Stimulated activated CD8-positive, alpha-beta memory T cell treated with anti-CD3 and anti-CD28 coated beads, Interleukin-7, amount 100 ng/mL, for 4 hours (primary cell): ENCODE measurements at regions not wholly inside any gene's neighbourhood (a gene's known extent, or its start where the extent isn't known, plus 50 kb on each side); places are given as distances from the start of the nearest gene placed in this dataset.
"Not testable (repeated sequence)": the region's sequence is repeated elsewhere in the genome, so short reads cannot be mapped to it uniquely, and the experiment has no call there.

ENCODE experiments used
- DNase-seq, 2 donors: peaks; one replicate each; pipeline ENCODE4 v3.0.0-alpha.2; 2020; ENCODE audit warnings: low read depth in 2 of 2

- DNase-seq = no peak
Measured at GRCh38 chr10:28354511-28354910, 51.6 kb upstream of the MPP7 start.

DNA sequence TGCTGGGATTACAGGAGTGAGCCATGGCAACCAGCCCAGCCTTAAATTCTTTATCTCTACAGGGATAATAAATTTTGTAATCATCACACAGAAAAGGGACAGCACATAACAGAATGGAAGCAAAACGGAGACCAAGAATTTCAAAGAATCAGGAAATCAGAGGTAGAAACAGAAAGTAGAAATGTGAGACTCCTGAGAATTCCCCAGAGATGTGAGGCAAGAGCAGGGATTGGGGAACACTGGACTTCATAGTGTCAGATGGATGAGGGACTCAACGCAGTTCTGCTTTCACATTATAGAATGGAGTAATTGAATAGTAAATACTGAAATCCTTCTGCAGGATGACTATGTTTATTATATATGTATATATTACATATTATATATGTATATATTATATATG, 52.5 kb upstream of the MPP7 start:
- no peak for DNase-seq

DNA sequence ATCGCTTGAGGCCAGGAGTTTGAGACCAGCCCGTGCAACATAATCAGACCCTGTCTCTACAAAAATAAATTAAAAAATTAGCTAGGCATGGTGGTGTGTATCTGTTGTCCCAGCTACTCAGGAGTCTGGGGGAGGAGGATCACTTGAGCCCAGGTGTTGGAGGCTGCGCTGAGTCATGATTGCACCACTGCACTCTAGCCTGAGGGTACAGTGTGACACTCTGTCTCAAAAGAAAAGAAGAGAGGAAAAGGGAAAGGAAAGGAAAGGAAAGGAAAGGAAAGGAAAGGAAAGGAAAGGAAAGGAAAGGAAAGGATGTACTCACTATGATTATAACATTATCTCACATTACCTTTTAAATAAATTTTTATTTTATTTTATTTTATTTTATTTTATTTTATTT, 56.5 kb upstream of the MPP7 start:
- no peak for DNase-seq

- no peak for DNase-seq
Measured at GRCh38 chr10:28360175-28360574, 57.3 kb upstream of the MPP7 start.

DNA sequence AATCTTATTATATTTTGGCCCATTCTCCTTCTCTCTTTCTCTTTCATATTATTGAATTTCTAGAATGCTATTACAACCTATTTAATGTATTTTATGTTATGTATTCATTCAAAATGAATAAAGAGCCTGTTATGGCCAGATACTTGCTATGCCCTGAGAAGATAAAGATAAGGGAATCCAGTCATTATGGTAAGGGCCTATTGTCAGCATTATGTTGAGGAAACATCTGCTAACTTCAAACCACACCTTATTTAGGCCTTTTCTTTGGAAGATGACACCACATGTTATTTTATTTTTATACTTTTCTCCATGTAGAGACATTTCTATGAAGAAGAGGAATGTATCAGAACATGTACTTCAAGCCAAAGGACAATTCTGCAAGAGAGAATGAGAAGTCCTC, 60.5 kb upstream of the MPP7 start:
- DNase-seq = no peak

- DNase-seq = no peak
Measured at GRCh38 chr10:28365840-28366239, 63.0 kb upstream of the MPP7 start.

GRCh38 chr10:28366994-28367393, 64.1 kb upstream of the MPP7 start:
- DNase-seq = no peak

DNA sequence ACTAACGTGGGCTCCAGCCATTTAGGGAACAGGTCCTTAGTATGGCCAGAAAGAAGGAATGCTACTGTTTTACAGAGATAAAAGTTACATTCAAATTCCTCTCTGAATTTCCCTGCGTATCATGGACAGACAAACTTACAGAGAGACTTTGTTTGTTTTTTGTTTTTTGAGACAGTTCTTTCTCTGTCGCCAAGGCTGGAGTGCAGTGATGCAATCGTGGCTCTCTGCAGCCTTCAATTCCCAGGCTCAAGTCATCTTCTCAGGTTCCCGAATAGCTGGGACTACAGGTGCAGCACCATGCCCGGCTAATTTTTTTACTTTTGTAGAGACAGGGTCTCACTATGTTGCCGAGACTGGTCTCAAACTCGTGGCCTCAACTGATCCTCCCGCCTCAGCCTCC, 64.5 kb upstream of the MPP7 start:
- DNase-seq = no peak

DNA sequence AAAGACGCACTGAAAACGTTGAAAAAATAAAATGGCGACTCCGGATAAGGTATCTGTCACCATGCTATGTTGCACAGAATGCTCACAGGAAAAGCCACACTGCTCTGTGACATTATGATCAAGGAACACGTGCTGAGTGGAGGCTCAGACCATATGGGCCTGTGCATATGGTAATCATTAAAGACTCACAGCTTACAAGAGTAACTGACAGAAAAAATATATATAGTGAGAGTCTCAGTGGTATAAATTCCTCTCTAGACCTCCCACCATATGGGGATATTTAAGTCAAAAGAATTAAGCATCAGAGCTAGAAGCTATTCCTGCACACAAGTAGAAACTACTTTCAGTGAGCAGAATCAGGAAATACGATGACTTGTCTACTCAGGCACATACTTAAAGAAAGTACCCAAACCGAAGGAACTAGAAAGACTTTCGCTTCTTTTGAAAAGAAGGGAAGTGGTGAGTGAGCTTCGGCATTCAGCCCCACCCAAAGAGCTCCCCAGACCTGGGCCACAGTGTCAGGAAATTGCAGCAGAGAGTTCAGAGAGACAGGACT, 65.1 kb upstream of the MPP7 start:
- peak; percentile 35 to 38 for DNase-seq

- DNase-seq = no peak
Measured at GRCh38 chr10:28370107-28370835, 67.4 kb upstream of the MPP7 start.

DNA sequence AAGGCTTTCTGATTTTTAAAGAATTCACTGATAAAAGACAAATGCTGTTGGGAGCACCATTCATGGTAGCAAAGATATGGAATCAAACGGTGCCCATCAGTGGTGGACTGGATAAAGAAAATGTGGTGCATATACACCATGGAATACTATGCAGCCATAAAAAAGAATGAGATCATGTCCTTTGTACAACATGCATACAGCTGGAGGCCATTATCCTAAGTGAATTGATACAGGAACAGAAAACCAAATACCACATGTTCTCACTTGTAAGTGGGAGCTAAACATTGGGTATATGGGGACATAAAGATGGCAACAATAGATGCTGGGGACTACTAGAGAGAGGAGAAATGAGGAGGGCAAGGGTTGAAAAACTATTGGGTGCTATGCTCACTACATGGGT, 68.8 kb upstream of the MPP7 start:
- not testable (repeated sequence) for DNase-seq

GRCh38 chr10:28374036-28374435, 71.2 kb upstream of the MPP7 start:
- no peak for DNase-seq

DNA sequence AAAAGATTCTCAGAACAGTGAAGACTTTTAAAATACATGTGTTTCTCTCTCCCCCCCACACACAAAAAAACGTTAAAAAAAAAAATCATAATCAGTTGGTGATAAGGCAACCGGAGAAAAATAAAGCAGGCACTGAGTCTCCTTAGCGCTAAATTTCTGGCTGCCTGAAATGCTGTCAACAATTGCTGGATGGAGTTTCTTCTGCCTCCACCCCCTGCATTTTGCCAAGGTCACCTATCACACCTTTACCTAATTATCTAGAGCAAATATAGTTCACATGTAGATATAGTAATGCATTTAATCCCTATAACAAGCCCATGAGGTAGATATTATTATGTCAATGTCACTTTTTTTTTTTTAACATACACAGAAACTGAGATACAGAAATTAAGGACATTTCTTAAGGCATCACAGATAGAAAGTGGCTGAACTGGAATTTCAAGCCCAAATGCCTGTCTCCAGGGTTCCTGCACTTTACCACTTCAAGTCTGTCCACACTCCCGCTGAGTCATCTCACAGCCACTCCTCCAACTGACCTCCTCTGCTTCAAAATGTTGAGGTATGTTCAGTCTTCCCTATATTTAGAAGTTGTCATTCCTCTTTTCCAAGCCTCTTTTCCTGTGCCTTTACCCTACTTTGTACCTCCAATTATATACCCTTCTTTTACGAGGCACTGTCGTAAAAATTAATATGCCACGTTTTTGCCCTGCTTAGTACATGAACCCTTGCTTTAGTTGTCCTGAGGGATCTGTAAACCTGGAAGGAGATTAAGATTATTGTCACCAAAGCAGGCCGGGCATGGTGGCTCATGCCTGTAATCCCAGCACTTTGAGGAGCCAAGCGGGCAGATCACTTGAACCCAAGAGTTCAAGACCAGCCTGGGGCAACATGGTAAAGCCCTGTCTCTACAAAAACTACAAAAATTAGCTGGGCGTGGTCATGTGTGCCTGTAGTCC, 72.8 kb upstream of the MPP7 start:
- no peak for DNase-seq

DNA sequence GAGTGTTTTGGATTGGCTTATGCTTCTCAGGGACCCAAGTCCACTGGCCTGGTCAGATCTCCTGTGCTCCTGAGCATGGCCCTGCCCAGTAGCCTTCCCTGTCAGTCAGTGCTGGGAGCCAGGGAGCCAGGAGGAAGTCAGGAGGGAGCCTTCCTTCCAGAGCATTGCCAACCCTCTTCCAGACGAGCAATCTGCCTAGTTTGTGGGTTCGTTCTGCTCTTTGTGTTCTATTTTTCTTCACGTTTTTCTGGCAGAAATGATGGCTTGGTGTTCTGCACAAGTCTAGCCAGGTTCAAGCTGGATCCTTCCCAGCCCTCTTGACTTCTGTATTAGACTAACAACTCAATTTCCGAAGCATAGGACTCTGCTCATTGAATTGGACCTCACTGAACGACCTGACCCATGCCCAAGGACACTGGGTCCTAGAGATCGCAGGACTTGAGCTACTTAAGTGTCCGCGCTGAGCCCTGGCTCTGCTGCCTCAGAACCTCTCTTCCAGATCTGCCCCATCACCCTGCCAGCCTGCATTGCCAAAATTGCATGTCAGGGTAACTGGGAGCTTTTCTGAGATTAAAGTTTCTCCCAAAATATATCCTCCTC, 76.2 kb upstream of the MPP7 start:
- no peak for DNase-seq

DNA sequence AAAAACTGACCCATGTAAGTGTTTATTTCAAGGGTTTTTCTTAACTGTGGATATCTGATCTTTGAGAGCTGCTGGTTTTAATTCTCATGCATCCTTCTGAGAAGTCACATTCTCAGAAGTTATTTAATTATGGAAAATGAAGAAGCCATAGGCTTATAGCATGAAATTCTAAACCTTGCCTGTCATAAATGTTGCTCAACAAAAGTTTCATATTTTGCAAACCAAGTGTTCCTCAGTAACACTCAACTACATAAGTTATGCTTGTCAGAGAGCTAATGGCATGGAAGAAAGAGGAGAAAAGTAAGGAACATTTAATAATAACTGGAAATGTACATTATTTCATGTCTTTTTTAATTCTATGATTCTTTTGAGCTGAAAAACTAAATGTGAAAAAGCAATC, 78.6 kb upstream of the MPP7 start:
- no peak for DNase-seq

DNA sequence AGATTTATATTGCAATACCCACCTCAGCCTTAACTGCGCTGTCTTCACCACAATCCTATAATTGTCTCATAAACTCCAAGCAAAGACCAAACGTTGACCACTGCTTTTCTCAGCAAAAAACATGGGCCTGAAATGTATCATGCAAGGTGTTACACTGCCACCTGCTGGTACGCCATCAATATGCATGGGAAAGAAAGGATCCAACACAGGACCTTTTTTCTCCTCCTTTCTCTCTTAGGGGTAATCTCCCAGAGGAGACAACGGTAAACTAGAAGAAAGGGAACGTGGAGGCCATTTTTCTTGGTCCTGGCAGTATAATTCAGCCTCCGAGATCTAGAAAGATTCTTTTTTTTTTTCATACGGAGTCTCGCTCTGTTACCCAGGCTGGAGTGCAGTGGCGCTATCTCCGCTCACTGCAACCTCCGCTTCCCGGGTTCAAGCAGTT, 79.1 kb upstream of the MPP7 start:
- DNase-seq = peak; percentile 61 to 80

- no peak for DNase-seq
Measured at GRCh38 chr10:28382525-28383269, 79.8 kb upstream of the MPP7 start.

DNA sequence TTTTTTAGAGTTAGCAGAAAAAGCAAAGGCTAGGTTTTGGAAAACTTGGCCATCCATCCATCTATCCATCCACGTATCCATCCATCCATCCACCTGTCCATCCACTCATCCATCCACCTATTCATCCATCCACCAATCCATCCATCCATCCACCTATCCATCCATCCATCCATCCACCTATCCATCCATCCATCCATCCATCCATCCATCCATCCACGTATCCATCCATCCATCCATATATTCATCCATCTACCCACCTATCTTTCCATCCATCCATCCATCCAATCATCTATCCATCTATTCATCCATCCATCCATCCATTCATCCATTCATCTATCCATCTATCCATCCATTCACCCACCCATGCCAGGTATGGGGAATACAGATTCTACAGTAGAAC, 81.7 kb upstream of the MPP7 start:
- DNase-seq = no peak

GRCh38 chr10:28385748-28386502, 83.1 kb upstream of the MPP7 start:
- no peak for DNase-seq

- no peak for DNase-seq
Measured at GRCh38 chr10:28386503-28386868, 83.6 kb upstream of the MPP7 start.

DNA sequence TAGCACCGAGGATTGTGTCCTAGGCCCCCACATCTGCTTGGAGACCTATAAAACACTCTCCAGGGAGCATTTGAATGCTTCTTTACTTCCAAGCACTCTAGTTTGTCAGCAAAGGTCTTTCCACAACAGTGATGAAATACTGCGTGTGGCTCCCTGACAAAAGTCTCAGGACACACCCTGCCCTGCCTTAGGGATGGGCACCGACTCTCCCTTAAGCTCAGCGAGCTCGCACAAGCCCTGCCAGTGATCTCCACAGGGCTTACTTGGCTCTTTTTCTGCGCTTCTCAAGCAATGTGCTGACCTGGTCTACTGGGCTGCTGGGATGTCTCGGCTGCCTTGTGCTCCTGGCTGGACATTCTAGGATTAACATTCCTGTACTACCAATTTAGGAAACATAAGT, 84.3 kb upstream of the MPP7 start:
- DNase-seq = no peak
